GM13976 (cell line): ENCODE measurements at regions not wholly inside any gene's neighbourhood (a gene's known extent, or its start where the extent isn't known, plus 50 kb on each side); places are given as distances from the start of the nearest gene placed in this dataset.

Experiments used
- DNase-seq: peaks from one replicate; pipeline ENCODE4 v3.0.0; 2012; ENCODE audit warnings: low spot score
- CTCF ChIP-seq: IDR thresholded peaks from 2 replicates; pipeline ENCODE4 v1.5.1; 2012; ENCODE audit warnings: borderline replicate concordance, mild to moderate bottlenecking; ENCODE audit not compliant: insufficient read depth; ENCODE audit errors: extremely low read depth, missing control alignments, control extremely low read depth
- in situ Hi-C: fragments of 300-500 bp; cut with MboI; formaldehyde crosslinking; loops from one replicate; pipeline ENCODE4 v1.12.0; 2022; ENCODE audit warnings: low sequenced_read_pairs, mixed read lengths, inconsistent platforms; ENCODE audit not compliant: unreplicated experiment

- DNase-seq, result no peak
- no peak for TF ChIP-seq CTCF
- in situ Hi-C loops, result no loop called here
Measured at GRCh38 chr22:47270463-47271135, 508.1 kb downstream of the TBC1D22A start.

DNA sequence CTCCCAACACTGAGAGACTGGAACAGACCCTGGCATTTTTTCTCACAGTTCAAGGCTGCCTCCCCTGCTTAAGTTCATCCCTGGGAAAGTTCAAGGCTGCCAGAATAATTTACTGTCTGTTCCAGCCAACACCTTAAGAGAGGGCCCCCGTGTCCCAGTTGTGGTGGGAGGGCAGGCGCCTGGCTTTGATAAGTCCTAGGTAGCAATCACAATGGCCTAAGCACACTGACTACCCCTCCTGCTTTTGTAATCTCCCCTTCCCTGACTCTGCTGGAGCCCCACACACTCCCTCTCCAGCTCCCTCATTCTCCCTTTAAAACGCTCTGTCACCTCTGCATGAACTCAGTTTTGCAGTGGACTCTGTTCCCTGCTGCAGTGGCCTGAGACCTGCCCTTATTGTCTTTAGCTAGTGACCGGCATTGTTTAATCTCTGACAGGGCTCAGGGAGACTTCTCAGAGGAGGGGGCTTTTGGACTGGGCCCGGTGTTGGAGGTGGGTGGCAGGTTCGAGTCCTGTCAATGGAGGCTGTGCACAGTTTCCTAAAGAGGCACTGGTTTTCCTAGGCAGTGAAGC, 507.2 kb downstream of the TBC1D22A start:
- no peak for TF ChIP-seq CTCF
- DNase-seq, result no peak
- in situ Hi-C loops, result no loop called here

DNA sequence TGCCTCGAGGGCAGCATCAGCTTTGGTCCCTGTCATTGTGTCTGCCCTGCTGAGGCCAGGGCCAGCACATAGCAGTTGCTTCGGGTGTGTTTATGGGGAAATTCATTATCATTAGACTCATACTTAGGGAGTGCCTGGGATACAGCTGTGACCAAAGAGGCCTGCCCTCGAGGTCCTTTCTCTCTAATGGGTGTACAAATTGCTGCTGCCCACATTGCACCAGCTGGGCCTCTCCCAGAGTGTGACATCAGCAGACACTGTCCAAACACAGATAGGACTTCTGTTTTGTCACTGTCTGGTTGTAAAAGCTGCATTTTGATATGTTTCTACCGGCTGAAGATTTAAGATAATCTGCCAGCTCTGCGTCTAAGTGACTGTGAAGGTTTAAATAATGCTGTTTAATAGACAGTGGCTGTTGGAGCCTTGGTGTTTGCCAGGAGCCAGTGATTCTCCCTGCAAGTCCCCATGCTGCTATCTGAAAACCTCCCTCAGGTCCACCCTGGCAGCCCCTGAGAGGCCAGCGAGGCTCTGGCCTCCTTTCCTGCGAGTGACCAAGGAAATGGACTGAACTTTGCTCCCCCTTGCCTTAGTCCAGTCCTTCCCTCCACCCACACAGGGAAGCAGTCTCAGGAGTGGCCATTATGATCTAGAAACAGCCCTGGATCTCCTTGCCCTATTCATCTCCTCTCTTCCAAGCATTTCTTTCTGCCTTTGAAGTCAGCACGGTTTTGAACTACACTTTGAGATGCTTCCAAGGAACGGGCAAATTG, 505.2 kb downstream of the TBC1D22A start:
- no peak for DNase-seq
- no peak for TF ChIP-seq CTCF
- in situ Hi-C loops, result no loop called here

DNA sequence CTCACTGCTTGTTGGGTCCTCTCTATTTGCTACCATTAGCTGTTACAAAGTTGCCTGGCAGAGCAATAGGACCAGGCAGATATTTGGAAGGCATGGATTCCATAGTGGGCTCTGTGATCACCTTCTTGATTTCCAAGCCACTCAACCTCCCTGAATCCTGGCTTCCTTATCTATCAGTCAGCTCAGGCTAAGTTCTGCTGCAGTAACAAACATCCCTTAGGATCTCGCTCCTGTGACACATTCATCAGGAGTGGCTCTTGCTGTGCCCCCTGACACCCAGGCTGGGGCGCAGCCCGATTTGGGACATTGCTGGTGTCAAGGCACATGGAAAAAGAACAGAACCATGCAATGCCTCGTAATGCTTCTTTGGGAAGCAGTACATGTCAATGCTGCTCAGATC, 503.9 kb downstream of the TBC1D22A start:
- TF ChIP-seq CTCF, result no peak
- in situ Hi-C loops, result no loop called here
- DNase-seq, result no peak

GRCh38 chr22:47260551-47260950, 498.1 kb downstream of the TBC1D22A start:
- TF ChIP-seq CTCF, result no peak
- no peak for DNase-seq
- in situ Hi-C loops, result no loop called here

GRCh38 chr22:47259990-47260389, 497.5 kb downstream of the TBC1D22A start:
- in situ Hi-C loops, result no loop called here
- no peak for DNase-seq
- no peak for TF ChIP-seq CTCF
